ENCODE measurements at regions not wholly inside any gene's neighbourhood (a gene's known extent, or its start where the extent isn't known, plus 50 kb on each side); places are given as distances from the start of the nearest gene placed in this dataset.

- TF ChIP-seq ZBTB4 (CRISPR knock-in tag; IDR thresholded peaks at IDR 0.05), result no peak
Measured at GRCh38 chr7:12868027-12868426, 180.6 kb downstream of the ARL4A start (continued).

GRCh38 chr7:12870219-12870618 is 182.8 kb downstream of the ARL4A start:
- CTCF ChIA-PET, result no interaction called here
- no TSS peak for BruUV-seq (replicated peaks)
- no peak overlapping the region for H3K4me2 ChIP-seq (ENCODE audit: control insufficient read depth, insufficient read depth)
- SMC1A ChIA-PET (ENCODE audit: uncharacterized antibody, unreplicated experiment), result no interaction called here
- H3K79me2 ChIP-seq (ENCODE audit: control insufficient read depth, insufficient read depth, low read length), result no peaks in the 10 kb centered on the region
- H2AFZ ChIP-seq (ENCODE audit: control insufficient read depth, low read depth, low read length), result no peak overlapping the region
- no peak overlapping the region for H3K9ac ChIP-seq (ENCODE audit: control insufficient read depth, insufficient read depth, low read length)
- RAD21 ChIA-PET (ENCODE audit: unreplicated experiment), result no interaction called here
- no peaks in the 10 kb centered on the region for H3K36me3 ChIP-seq (ENCODE audit: control insufficient read depth in 2 of 2, insufficient read depth in 2 of 2, low read length in 1 of 2)
- H3K27ac ChIP-seq (ENCODE audit: control insufficient read depth, insufficient read depth), result no peak overlapping the region
- DNase-seq (ENCODE audit: low read depth, low spot score), result no peak
- no peaks in the 10 kb centered on the region for H3K27me3 ChIP-seq (replicated peaks in 1 of 2; ENCODE audit: control insufficient read depth in 2 of 2, insufficient read depth in 2 of 2, low read length in 1 of 2)
- no peak overlapping the region for H3K4me3 ChIP-seq
- in situ Hi-C loops (cut with MboI) (no loop called here), intact Hi-C loops (cut with micrococcal nuclease; ENCODE audit: unreplicated experiment) (no loop called here)
- FAIRE-seq, result no peak
- POLR2A ChIA-PET, result no interaction called here
- no peaks in the 10 kb centered on the region for H4K20me1 ChIP-seq (ENCODE audit: control insufficient read depth, insufficient read depth)
- H3K9me3 ChIP-seq (replicated peaks; ENCODE audit: control insufficient read depth, insufficient read depth, low read length), result no peaks in the 10 kb centered on the region
- TF ChIP-seq NR2C2 (IDR thresholded peaks at IDR 0.05; ENCODE audit: borderline replicate concordance, control insufficient read depth, insufficient read length, low read depth) (no peak), SREBF2 (IDR thresholded peaks at IDR 0.05; ENCODE audit: low read length) (no peak), SMAD1 (IDR thresholded peaks at IDR 0.05; ENCODE audit: low read depth, partially characterized antibody) (no peak), CREB1 (IDR thresholded peaks at IDR 0.05; ENCODE audit: low read depth) (no peak), ATF3 (IDR thresholded peaks at IDR 0.05; ENCODE audit: borderline replicate concordance, extremely low read depth, low read depth, low read length) (no peak), IKZF1 (conservative IDR thresholded peaks at IDR 0.05) (no peak), ZNF622 (IDR thresholded peaks at IDR 0.05) (no peak), BMI1 (IDR thresholded peaks at IDR 0.05; ENCODE audit: borderline replicate concordance) (no peak), YBX1 (IDR thresholded peaks at IDR 0.05) (no peak)
- WGBS (ENCODE audit: insufficient coverage, insufficient replicate concordance, low lambda C conversion rate, missing lambda C conversion rate), result 100% methylated on average over 1 of the region's 1 CpG
- no peaks in the 10 kb centered on the region for H3K4me1 ChIP-seq (ENCODE audit: control insufficient read depth, insufficient read depth, low read length)
- ATAC-seq, result no peak

Data from GM12878 (cell line).